OCI-LY7 (cell line): ENCODE measurements at regions not wholly inside any gene's neighbourhood (a gene's known extent, or its start where the extent isn't known, plus 50 kb on each side); places are given as distances from the start of the nearest gene placed in this dataset.

ENCODE experiments used
- EZH2phosphoT487 ChIP-seq: fragments of 200-600 bp; sonication (generic); IDR thresholded peaks from 2 replicates; pipeline ENCODE4 v1.6.1; 2018; ENCODE audit warnings: low read depth, borderline replicate concordance, mild to moderate bottlenecking, mixed run types, antibody characterized with exemption, low read length, moderate library complexity, mixed read lengths
- TF ChIP-seq, protein P1 (sequence below): fragments of 200-600 bp; sonication (generic); conservative IDR thresholded peaks from 2 replicates; pipeline ENCODE4 v1.5.1; 2014; ENCODE audit warnings: mild to moderate bottlenecking, antibody characterized with exemption, low read length, moderate library complexity, mixed read lengths

DNA sequence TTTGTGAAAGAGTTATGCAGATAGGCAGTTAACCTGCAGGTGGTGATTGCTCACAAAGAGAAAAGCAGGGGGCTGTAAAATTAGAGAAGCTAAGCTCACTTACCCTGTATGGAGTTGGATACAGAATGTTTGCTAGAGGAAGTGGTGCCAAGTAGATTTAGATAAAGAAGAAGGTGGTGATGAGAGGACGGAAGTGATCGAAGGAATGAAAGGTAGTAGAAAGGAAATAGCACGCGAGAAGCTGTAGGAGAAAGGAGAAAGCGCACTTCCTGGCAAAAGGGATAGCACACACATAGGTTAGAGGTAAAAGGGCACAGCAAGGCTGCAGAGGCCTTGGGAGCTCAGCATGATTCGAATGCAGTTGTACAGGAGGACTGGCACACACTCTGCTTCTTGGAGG, 87.3 kb upstream of the CTSC start:
- TF ChIP-seq, protein P1, sequence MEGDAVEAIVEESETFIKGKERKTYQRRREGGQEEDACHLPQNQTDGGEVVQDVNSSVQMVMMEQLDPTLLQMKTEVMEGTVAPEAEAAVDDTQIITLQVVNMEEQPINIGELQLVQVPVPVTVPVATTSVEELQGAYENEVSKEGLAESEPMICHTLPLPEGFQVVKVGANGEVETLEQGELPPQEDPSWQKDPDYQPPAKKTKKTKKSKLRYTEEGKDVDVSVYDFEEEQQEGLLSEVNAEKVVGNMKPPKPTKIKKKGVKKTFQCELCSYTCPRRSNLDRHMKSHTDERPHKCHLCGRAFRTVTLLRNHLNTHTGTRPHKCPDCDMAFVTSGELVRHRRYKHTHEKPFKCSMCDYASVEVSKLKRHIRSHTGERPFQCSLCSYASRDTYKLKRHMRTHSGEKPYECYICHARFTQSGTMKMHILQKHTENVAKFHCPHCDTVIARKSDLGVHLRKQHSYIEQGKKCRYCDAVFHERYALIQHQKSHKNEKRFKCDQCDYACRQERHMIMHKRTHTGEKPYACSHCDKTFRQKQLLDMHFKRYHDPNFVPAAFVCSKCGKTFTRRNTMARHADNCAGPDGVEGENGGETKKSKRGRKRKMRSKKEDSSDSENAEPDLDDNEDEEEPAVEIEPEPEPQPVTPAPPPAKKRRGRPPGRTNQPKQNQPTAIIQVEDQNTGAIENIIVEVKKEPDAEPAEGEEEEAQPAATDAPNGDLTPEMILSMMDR = no peak
- no peak for TF ChIP-seq EZH2phosphoT487
